GM18951 (cell line): ENCODE measurements at regions not wholly inside any gene's neighbourhood (a gene's known extent, or its start where the extent isn't known, plus 50 kb on each side); places are given as distances from the start of the nearest gene placed in this dataset.
"Not testable (repeated sequence)": the region's sequence is repeated elsewhere in the genome, so short reads cannot be mapped to it uniquely, and the experiment has no call there.

Experiments used
- POLR2A ChIP-seq: IDR thresholded peaks from 4 replicates; pipeline ENCODE4 v1.6.1; 2011; ENCODE audit warnings: mild to moderate bottlenecking; ENCODE audit not compliant: insufficient read length, insufficient read depth; ENCODE audit errors: extremely low read depth
- in situ Hi-C: fragments of 300-500 bp; cut with MboI; formaldehyde crosslinking; loops from one replicate; pipeline ENCODE4 v1.12.0; 2022; ENCODE audit warnings: low sequenced_read_pairs, mixed read lengths, inconsistent platforms; ENCODE audit not compliant: unreplicated experiment

DNA sequence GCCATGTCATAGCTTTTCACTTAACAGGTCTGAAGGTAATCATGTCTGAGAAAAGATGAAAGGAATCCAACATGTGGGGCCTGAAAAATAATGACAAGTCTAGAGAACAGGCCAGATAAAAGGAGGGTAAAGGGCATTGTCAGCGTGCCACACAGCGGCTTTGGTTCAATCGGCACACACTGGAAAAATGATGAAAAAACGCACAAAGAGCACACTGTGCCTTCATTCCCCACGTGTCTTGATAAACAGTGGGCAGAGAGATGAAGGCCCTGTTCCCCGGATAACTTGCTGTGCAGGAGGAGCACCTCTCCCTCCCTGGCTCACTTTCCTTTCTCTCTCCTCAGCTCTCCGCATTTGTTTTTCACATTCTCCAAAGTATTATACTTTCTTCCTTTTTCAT is 766.3 kb downstream of the TDRD15 start:
- TF ChIP-seq POLR2A, result no peak
- in situ Hi-C loops, result no loop called here

DNA sequence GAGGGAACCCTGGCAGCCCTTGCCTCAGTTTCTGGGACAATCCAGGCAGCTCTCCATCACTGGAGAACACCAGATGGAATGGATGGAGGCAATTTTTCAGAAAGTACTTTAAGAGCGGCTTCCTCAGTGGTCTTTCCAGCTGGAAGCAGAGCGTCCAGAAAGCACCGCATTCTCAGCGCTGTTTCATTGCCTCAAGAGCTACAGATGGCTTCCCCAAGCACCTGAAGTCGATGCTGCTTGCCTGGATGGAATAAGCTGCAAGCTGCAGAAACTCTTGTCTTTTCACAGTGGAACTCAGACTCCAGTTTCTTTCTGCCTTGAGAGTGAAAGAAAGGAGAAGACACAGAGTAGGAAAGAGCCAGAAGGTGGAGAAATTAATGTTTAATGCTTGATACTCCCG is 766.9 kb downstream of the TDRD15 start:
- TF ChIP-seq POLR2A, result no peak
- in situ Hi-C loops, result no loop called here

DNA sequence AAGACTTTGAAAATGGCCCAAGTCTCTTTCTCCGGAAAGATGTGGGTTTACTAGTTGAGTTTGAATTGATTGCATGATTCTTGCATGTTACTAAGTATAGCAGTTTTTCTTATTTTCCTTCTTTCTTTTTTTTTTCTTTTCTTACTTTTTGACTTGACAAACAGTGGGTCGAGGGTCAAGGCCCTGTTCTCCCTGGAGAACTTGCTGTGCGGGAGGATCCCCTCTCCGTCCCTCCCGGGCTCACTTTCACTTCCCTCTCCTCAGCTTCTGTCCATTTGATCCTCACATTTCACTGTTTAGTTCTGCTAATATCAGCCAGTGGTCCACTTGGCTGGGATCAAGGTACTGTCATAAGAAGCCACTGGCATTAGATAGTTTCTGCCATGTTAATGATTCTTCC is 767.4 kb downstream of the TDRD15 start:
- in situ Hi-C loops, result no loop called here
- no peak for TF ChIP-seq POLR2A

- in situ Hi-C loops, result no loop called here
- no peak for TF ChIP-seq POLR2A
These were observed 768.4 kb downstream of the TDRD15 start for GRCh38 chr2:21892140-21892539.

GRCh38 chr2:21895200-21895599 is 771.4 kb downstream of the TDRD15 start:
- no peak for TF ChIP-seq POLR2A
- in situ Hi-C loops, result no loop called here

DNA sequence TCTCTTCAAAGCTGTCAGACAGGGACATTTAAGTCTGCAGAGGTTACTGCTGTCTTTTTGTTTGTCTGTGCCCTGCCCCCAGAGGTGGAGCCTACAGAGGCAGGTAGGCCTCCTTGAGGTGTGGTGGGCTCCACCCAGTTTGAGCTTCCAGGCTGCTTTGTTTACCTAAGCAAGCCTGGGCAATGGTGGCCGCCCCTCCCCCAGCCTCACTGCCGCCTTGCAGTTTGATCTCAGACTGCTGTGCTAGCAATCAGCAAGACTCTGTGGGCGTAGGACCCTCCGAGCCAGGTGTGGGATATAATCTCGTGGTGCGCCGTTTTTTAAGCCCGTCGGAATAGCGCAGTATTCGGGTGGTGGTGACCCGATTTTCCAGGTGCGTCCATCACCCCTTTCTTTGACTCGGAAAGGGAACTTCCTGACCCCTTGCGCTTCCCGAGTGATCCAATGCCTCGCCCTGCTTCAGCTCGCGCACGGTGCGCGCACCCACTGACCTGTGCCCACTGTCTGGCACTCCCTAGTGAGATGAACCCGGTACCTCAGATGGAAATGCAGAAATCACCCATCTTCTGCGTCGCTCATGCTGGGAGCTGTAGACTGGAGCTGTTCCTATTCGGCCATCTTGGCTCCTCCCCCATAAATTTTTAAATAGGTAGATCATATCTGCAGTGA is 785.1 kb downstream of the TDRD15 start:
- in situ Hi-C loops, result not testable (repeated sequence)

DNA sequence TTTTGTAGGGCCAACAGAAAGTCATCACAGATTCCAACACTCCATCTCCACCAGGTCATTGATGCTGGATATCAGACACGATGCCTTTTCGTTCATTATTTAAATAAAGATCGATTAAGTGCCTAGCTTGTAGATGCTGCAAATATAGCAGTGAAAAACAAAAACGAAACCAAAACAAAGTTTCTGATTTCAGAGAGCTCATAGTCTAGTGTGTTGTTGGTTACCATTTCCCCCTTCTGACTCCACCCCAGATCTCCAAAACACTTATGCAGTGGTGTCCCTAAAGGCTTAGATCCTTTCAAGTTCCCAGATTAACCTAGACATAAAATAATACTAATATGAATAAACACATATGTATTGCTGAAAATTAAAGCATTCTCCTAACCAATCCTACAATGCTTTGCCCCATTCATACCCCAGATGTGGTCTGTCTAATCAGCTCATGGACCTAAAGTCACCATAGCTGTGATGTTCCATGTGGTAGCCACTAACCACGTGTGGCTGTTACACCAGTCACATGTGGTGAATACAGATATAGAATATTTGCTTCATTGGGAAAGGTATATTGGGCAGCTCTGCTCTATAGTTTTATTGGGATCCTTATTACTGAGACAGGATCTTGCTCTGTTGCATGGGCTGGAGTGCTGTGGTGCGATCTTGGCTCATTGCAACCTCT is 787.2 kb downstream of the TDRD15 start:
- TF ChIP-seq POLR2A, result no peak
- in situ Hi-C loops, result no loop called here

DNA sequence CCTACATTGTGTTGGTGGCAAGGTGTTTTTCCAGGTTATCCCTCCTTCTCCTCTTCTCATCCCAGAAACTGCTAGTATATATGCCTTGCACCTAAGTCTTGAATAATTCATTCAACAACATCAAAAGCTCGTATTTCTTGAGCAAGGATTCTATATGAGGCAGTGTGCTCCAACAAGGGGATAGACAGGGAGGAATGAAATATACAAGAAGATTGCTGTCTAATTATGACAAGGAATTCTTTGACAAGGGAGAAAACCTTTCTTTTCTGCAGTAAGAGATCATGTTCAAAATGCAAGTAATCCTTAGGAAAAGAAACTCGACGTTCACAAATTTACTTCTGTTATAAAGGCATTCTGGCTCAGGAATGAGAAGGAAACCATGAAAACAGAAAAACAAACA is 788.6 kb downstream of the TDRD15 start:
- in situ Hi-C loops, result no loop called here
- no peak for TF ChIP-seq POLR2A

DNA sequence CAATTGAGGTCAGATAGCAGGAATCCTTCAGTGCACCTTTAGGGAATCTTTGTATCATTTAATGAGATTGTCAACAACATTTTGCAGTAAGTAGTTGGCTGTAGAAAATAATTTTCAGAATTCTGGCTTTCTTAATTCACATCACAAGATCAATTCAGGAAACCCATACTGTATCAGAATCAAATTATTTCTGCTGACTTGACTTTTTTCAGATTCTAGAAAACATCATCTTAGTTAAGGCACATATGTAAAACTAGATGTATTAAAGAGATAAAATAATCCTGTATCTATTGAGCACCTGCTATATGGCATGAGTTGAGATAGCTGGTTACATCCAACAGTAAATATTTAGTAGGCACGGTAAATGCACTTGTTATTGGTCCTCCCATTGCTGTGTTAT is 791.4 kb downstream of the TDRD15 start:
- TF ChIP-seq POLR2A, result no peak
- in situ Hi-C loops, result no loop called here

- TF ChIP-seq POLR2A, result no peak
- in situ Hi-C loops, result no loop called here
These were observed 793.3 kb downstream of the TDRD15 start for GRCh38 chr2:21916934-21917522.

- in situ Hi-C loops, result no loop called here
- no peak for TF ChIP-seq POLR2A
These were observed 797.0 kb downstream of the TDRD15 start for GRCh38 chr2:21920721-21921120.

GRCh38 chr2:21924640-21925285 is 801.0 kb downstream of the TDRD15 start:
- in situ Hi-C loops, result no loop called here
- TF ChIP-seq POLR2A, result no peak

DNA sequence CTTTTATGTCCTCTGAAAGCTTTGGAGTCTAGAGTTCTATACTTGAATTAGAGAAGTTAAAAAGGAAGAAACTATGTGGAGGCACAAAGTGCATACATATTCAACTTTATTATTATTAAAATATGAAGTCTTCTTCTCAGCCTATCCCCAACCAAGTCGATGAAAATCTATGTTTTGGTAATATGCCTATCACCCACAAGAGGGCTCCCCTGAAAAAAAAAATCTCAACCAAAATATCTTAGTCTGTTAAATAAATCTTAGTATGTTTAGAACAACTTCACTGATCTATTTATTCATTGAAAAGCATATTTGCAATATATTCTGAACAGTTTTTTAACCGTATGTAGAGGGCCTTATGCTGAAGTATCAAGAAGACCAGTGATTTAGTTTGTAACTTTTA is 804.5 kb downstream of the TDRD15 start:
- in situ Hi-C loops, result no loop called here
- TF ChIP-seq POLR2A, result no peak

GRCh38 chr2:21930226-21930625 is 806.5 kb downstream of the TDRD15 start:
- TF ChIP-seq POLR2A, result no peak
- in situ Hi-C loops, result no loop called here
